ENCODE measurements at regions not wholly inside any gene's neighbourhood (a gene's known extent, or its start where the extent isn't known, plus 50 kb on each side); places are given as distances from the start of the nearest gene placed in this dataset.

DNA sequence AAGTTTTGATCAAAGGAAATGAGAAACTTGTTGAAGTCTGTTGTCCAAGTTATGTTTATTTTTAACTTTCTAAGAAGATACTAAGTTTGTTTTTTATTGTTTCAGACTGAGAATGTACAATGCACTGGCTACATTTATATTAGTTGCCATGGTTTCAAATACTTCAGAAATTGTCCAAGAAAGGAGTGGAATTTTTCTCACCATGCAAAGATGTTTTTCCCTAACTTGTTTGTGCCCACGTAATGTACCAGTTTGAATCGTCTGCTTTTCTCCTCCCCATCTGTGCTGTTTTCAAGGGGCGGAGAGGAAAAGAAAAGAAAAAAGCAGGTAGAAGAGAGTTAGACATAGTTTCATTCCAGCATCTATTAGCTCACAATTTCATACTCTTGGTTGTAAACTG, 407.0 kb downstream of the KCTD16 start:
- H3K36me3 Mint-ChIP-seq (ENCODE audit: low read depth): peaks cover 4% of the 10 kb centered on the region
- TF ChIP-seq, protein P1, sequence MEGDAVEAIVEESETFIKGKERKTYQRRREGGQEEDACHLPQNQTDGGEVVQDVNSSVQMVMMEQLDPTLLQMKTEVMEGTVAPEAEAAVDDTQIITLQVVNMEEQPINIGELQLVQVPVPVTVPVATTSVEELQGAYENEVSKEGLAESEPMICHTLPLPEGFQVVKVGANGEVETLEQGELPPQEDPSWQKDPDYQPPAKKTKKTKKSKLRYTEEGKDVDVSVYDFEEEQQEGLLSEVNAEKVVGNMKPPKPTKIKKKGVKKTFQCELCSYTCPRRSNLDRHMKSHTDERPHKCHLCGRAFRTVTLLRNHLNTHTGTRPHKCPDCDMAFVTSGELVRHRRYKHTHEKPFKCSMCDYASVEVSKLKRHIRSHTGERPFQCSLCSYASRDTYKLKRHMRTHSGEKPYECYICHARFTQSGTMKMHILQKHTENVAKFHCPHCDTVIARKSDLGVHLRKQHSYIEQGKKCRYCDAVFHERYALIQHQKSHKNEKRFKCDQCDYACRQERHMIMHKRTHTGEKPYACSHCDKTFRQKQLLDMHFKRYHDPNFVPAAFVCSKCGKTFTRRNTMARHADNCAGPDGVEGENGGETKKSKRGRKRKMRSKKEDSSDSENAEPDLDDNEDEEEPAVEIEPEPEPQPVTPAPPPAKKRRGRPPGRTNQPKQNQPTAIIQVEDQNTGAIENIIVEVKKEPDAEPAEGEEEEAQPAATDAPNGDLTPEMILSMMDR (conservative IDR thresholded peaks at IDR 0.05): no peak
- no peak overlapping the region for H3K4me3 Mint-ChIP-seq
- no peaks in the 10 kb centered on the region for H3K4me1 Mint-ChIP-seq
- DNase-seq (ENCODE audit: low read depth, low spot score): no peak
- H3K27me3 Mint-ChIP-seq (ENCODE audit: low read depth): no peaks in the 10 kb centered on the region
- peaks cover 4% of the 10 kb centered on the region for H3K9me3 Mint-ChIP-seq
- H3K27ac Mint-ChIP-seq (ENCODE audit: unreplicated experiment): no peak overlapping the region

DNA sequence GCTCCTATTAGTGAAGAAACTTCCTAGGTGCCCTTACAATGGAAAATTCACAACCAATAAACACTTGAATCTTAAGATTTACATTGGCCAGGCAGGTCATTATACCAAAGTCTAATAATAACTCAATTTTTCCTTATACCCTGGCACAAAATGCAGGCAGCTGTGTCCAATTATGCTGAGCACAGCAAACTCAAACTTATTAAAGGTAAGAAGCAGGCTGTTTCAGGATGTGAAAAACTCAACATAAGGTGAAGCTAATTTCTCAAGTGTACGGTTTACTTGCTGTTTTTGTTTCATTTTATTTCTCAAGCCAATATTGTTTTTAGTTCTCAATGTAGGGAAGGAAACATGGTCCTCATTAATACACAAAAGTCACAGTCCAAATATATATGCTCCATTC, 405.1 kb downstream of the KCTD16 start:
- Mint-ChIP-seq H3K36me3 (ENCODE audit: low read depth) (peaks cover 4% of the 10 kb centered on the region), H3K27me3 (ENCODE audit: low read depth) (no peaks in the 10 kb centered on the region), H3K4me1 (no peaks in the 10 kb centered on the region), H3K27ac (ENCODE audit: unreplicated experiment) (no peak overlapping the region), H3K4me3 (no peak overlapping the region), H3K9me3 (peaks cover 4% of the 10 kb centered on the region)
- DNase-seq (ENCODE audit: low read depth, low spot score): no peak
- TF ChIP-seq, protein P1 (conservative IDR thresholded peaks at IDR 0.05): no peak

DNA sequence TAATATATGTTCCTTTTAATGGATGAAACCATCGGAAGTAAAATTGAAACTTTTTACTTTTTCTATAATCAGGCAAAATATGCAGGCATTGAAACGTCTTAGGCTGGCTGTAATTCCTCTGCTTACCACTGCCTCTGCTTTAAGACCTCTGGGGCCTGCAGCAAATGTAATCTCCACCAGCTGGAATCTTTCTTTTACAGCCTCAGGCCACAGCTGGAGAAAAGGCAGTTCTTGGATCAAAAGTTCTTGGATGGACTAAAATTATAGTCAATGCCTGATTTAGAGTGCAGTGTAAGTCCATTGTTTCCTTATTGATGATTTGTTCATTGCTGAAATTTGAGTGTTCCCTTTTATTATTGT, 396.7 kb downstream of the KCTD16 start:
- H3K4me3 Mint-ChIP-seq: no peak overlapping the region
- DNase-seq (ENCODE audit: low read depth, low spot score): no peak
- no peaks in the 10 kb centered on the region for H3K4me1 Mint-ChIP-seq
- H3K9me3 Mint-ChIP-seq: peaks cover 10% of the 10 kb centered on the region
- TF ChIP-seq, protein P1 (conservative IDR thresholded peaks at IDR 0.05): no peak
- no peaks in the 10 kb centered on the region for H3K27me3 Mint-ChIP-seq (ENCODE audit: low read depth)
- H3K27ac Mint-ChIP-seq (ENCODE audit: unreplicated experiment): no peak overlapping the region
- peaks cover 14% of the 10 kb centered on the region for H3K36me3 Mint-ChIP-seq (ENCODE audit: low read depth)

DNA sequence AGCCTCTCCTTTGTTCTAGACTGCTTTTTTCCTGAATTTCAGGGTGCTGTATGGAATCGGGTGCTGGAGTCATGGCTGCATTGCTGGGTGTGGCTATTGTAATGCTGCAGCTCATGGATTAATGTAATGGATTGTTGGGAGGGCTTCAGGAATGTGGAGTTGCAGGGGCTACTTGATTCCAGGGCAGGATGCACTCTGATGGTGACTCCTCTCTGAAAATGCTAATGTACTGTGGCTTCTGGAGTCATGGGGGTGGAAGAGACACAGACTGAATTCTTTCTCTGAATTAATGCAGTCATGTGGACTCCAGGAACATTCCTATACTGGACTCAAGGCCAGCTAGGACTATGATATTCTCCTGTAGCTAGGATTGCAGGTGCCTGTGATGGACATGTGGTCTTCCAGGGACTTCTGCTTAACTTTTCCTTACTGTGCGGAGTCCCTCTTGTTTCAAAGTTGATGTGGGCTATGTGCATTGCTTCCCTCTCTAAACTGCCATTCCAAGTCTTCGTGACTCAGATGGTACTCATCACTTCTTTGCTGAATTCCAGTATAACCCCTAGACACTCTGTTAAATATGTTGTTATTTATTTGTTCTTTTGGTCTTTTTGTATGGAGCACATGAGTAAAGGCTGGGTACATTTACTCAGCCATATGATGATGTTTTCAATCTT, 396.2 kb downstream of the KCTD16 start:
- DNase-seq (ENCODE audit: low read depth, low spot score): no peak
- Mint-ChIP-seq H3K4me3 (no peak overlapping the region), H3K27ac (ENCODE audit: unreplicated experiment) (no peak overlapping the region), H3K4me1 (no peaks in the 10 kb centered on the region), H3K27me3 (ENCODE audit: low read depth) (no peaks in the 10 kb centered on the region), H3K9me3 (peaks cover 10% of the 10 kb centered on the region), H3K36me3 (ENCODE audit: low read depth) (peaks cover 14% of the 10 kb centered on the region)
- TF ChIP-seq, protein P1 (conservative IDR thresholded peaks at IDR 0.05): no peak

DNA sequence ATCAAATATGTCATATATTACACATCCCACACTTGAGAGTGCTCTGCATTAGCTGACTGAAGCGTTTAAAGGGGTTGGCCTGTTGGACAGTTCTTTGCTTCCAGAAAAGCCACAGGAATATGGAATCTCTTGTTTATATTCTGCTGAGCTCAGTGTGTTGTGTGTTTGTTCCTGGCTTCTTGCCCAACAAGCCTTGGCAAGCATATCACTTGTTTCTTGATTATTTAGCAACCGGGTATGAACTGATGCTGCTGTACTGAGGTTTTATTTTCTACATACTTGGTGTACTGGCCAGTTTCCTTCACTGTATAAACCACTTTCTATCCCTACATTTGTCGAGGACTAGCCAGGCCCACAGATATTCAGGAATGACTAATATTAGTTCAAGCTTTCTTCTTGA, 378.9 kb downstream of the KCTD16 start:
- H3K4me3 Mint-ChIP-seq: no peak overlapping the region
- no peaks in the 10 kb centered on the region for H3K9me3 Mint-ChIP-seq
- no peaks in the 10 kb centered on the region for H3K36me3 Mint-ChIP-seq (ENCODE audit: low read depth)
- H3K27ac Mint-ChIP-seq (ENCODE audit: unreplicated experiment): no peak overlapping the region
- H3K4me1 Mint-ChIP-seq: no peaks in the 10 kb centered on the region
- DNase-seq (ENCODE audit: low read depth, low spot score): no peak
- H3K27me3 Mint-ChIP-seq (ENCODE audit: low read depth): no peaks in the 10 kb centered on the region
- TF ChIP-seq, protein P1 (conservative IDR thresholded peaks at IDR 0.05): no peak
